Natural killer cell treated with Interleukin-12 subunit alpha and Interleukin-12 subunit beta and Interleukin-15 and Interleukin-18, amount 100 ng/mL, for 72 hours (primary cell): ENCODE measurements at regions not wholly inside any gene's neighbourhood (a gene's known extent, or its start where the extent isn't known, plus 50 kb on each side); places are given as distances from the start of the nearest gene placed in this dataset.

Experiments
- ATAC-seq, 2 donors: fragments of 150-1000 bp; cut with Tn5 transposase in 1 of 2; sonication (Bioruptor Pico), chemical (Tn5 transposase) in 1 of 2; 2 replicates each; pipeline ENCODE4 v1.10.0; 2021
- DNase-seq: peaks from one replicate; pipeline ENCODE4 v3.0.0; 2022; ENCODE audit warnings: low spot score
- H3K27ac Mint-ChIP-seq, 2 donors: 1 replicate in 1 of 2; 2 replicates in 1 of 2; pipeline ENCODE4 v1.8.0; 2022; ENCODE audit warnings: mixed read lengths in 2 of 2, mild to moderate bottlenecking in 1 of 2, moderate library complexity in 1 of 2
- H3K27me3 Mint-ChIP-seq, 2 donors: 1 replicate in 1 of 2; 2 replicates in 1 of 2; pipeline ENCODE4 v1.8.0; 2022; ENCODE audit warnings: mixed read lengths in 2 of 2
- H3K36me3 Mint-ChIP-seq: one replicate; pipeline ENCODE4 v1.8.0; 2022; ENCODE audit warnings: mixed read lengths
- H3K4me1 Mint-ChIP-seq, 2 donors: 1 replicate in 1 of 2; 2 replicates in 1 of 2; pipeline ENCODE4 v1.8.0; 2022; ENCODE audit warnings: low read depth in 2 of 2, mixed read lengths in 2 of 2, mild to moderate bottlenecking in 1 of 2
- H3K4me3 Mint-ChIP-seq: one replicate; pipeline ENCODE4 v1.8.0; 2022; ENCODE audit warnings: mixed read lengths
- H3K9me3 Mint-ChIP-seq: 2 replicates; pipeline ENCODE4 v1.8.0; 2022; ENCODE audit warnings: mixed read lengths

- H3K36me3 Mint-ChIP-seq, result no peaks in the 10 kb centered on the region
- no peaks in the 10 kb centered on the region for H3K9me3 Mint-ChIP-seq
- H3K27ac Mint-ChIP-seq, result no peak overlapping the region
- H3K4me1 Mint-ChIP-seq, result no peaks in the 10 kb centered on the region
- DNase-seq (no peak), ATAC-seq (no peak)
- H3K4me3 Mint-ChIP-seq, result no peak overlapping the region
- H3K27me3 Mint-ChIP-seq, result no peaks in the 10 kb centered on the region
Observed at GRCh38 chr10:36451391-36451970, 673.9 kb upstream of the ANKRD30A start.

- Mint-ChIP-seq H3K9me3 (no peaks in the 10 kb centered on the region), H3K4me1 (no peaks in the 10 kb centered on the region), H3K4me3 (no peak overlapping the region), H3K27me3 (no peaks in the 10 kb centered on the region), H3K36me3 (no peaks in the 10 kb centered on the region), H3K27ac (no peak overlapping the region)
- ATAC-seq, result no peak
- DNase-seq, result no peak
Observed at GRCh38 chr10:36450380-36450779, 675.0 kb upstream of the ANKRD30A start.

- no peak for ATAC-seq
- no peaks in the 10 kb centered on the region for H3K4me1 Mint-ChIP-seq
- H3K9me3 Mint-ChIP-seq, result no peaks in the 10 kb centered on the region
- no peak for DNase-seq
- no peak overlapping the region for H3K4me3 Mint-ChIP-seq
- no peaks in the 10 kb centered on the region for H3K27me3 Mint-ChIP-seq
- H3K36me3 Mint-ChIP-seq, result no peaks in the 10 kb centered on the region
- no peak overlapping the region for H3K27ac Mint-ChIP-seq
Observed at GRCh38 chr10:36448760-36449691, 676.4 kb upstream of the ANKRD30A start.

GRCh38 chr10:36446881-36447280 lies 678.5 kb upstream of the ANKRD30A start:
- Mint-ChIP-seq H3K36me3 (no peaks in the 10 kb centered on the region), H3K27ac (no peak overlapping the region), H3K9me3 (no peaks in the 10 kb centered on the region), H3K4me1 (no peaks in the 10 kb centered on the region), H3K4me3 (no peak overlapping the region), H3K27me3 (no peaks in the 10 kb centered on the region)
- ATAC-seq (no peak), DNase-seq (no peak)

- H3K4me3 Mint-ChIP-seq, result no peak overlapping the region
- DNase-seq (no peak), ATAC-seq (no peak)
- peaks cover 9% of the 10 kb centered on the region for H3K9me3 Mint-ChIP-seq
- no peak overlapping the region for H3K27ac Mint-ChIP-seq
- no peaks in the 10 kb centered on the region for H3K4me1 Mint-ChIP-seq
- H3K36me3 Mint-ChIP-seq, result no peaks in the 10 kb centered on the region
- no peaks in the 10 kb centered on the region for H3K27me3 Mint-ChIP-seq
Observed at GRCh38 chr10:36443233-36443632, 682.2 kb upstream of the ANKRD30A start.

GRCh38 chr10:36441557-36441956 lies 683.8 kb upstream of the ANKRD30A start:
- ATAC-seq (no peak), DNase-seq (no peak)
- Mint-ChIP-seq H3K27ac (no peak overlapping the region), H3K36me3 (no peaks in the 10 kb centered on the region), H3K27me3 (no peaks in the 10 kb centered on the region), H3K4me3 (no peak overlapping the region), H3K4me1 (no peaks in the 10 kb centered on the region), H3K9me3 (peaks cover 9% of the 10 kb centered on the region)

- DNase-seq, result no peak
- no peak overlapping the region for H3K4me3 Mint-ChIP-seq
- H3K27me3 Mint-ChIP-seq, result no peaks in the 10 kb centered on the region
- H3K27ac Mint-ChIP-seq, result no peak overlapping the region
- no peaks in the 10 kb centered on the region for H3K36me3 Mint-ChIP-seq
- no peak for ATAC-seq
- no peaks in the 10 kb centered on the region for H3K4me1 Mint-ChIP-seq
- H3K9me3 Mint-ChIP-seq, result peaks cover 9% of the 10 kb centered on the region
Observed at GRCh38 chr10:36440539-36440938, 684.9 kb upstream of the ANKRD30A start.

DNA sequence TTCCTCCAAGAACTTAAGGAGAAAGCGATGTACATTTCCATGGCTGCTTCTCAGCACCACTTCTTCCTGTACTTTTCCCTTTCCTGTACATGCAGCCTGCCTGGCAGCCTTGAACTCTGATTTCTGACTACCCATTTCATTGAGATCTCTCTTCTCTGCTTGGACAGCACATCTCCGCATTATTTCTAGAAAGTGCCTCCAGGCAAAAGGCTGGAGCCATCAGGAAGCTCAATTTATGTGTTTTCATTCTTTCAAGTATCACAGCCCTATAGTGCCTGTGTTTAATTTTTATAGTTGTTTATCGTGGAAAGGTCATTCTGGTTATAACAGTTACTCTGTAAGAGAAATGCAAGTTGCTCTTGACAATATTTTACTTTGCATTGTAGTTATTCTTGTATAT lies 688.0 kb upstream of the ANKRD30A start:
- H3K27ac Mint-ChIP-seq, result no peak overlapping the region
- no peaks in the 10 kb centered on the region for H3K4me1 Mint-ChIP-seq
- no peaks in the 10 kb centered on the region for H3K27me3 Mint-ChIP-seq
- no peaks in the 10 kb centered on the region for H3K36me3 Mint-ChIP-seq
- DNase-seq, result no peak
- no peak for ATAC-seq
- H3K9me3 Mint-ChIP-seq, result peaks cover 9% of the 10 kb centered on the region
- H3K4me3 Mint-ChIP-seq, result no peak overlapping the region

DNA sequence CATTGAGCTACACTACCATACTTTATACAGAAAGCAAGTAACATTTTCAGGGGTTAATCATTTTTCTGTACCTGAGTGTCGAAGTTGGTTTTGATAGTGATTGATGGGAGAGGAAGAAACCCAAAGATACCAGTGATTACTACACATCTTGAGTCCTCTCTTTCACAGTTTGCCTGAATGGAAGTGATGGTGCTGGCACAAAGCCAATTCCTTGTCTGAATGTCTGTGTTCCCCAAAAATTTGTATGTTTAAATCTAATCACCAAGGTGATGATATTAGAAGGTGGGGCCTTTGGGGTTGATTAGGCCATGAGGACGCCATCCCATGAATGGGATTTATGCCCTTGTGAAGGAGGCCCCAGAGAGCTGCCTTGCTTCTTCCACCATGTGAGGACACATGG lies 696.9 kb upstream of the ANKRD30A start:
- Mint-ChIP-seq H3K4me3 (no peak overlapping the region), H3K9me3 (peaks cover 12% of the 10 kb centered on the region), H3K27me3 (no peaks in the 10 kb centered on the region), H3K36me3 (no peaks in the 10 kb centered on the region), H3K27ac (no peak overlapping the region), H3K4me1 (no peaks in the 10 kb centered on the region)
- no peak for DNase-seq
- no peak for ATAC-seq

- ATAC-seq, result no peak
- no peaks in the 10 kb centered on the region for H3K27me3 Mint-ChIP-seq
Observed at GRCh38 chr10:36425131-36425797, 700.1 kb upstream of the ANKRD30A start.

DNA sequence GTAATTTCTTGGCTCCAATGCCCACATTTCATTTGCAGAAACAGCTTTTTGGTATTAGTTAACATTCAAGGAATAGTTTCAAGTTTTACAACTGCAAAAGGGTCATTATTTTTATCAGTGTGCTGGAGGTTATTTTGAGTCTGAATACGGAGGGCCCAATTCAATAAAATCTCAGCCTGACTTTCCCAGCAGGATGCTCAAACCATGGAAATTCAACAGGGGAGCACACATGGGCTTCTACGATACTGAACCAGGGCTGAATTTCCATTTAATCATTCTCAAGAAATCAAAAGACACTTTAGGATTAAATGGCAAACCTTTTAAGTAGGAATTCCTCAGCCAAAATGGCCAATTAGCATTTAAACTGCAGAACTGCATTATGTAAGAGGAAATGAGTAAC lies 700.9 kb upstream of the ANKRD30A start:
- ATAC-seq (no peak), DNase-seq (no peak)
- peaks cover 7% of the 10 kb centered on the region for H3K9me3 Mint-ChIP-seq
- H3K4me3 Mint-ChIP-seq, result no peak overlapping the region
- H3K36me3 Mint-ChIP-seq, result no peaks in the 10 kb centered on the region
- no peak overlapping the region for H3K27ac Mint-ChIP-seq
- H3K4me1 Mint-ChIP-seq, result no peaks in the 10 kb centered on the region
- no peaks in the 10 kb centered on the region for H3K27me3 Mint-ChIP-seq

More at GRCh38 chr10:36425131-36425797, 700.1 kb upstream of the ANKRD30A start:
- Mint-ChIP-seq H3K9me3 (peaks cover 12% of the 10 kb centered on the region), H3K4me1 (no peaks in the 10 kb centered on the region), H3K36me3 (no peaks in the 10 kb centered on the region), H3K27ac (no peak overlapping the region), H3K4me3 (no peak overlapping the region)
- no peak for DNase-seq

DNA sequence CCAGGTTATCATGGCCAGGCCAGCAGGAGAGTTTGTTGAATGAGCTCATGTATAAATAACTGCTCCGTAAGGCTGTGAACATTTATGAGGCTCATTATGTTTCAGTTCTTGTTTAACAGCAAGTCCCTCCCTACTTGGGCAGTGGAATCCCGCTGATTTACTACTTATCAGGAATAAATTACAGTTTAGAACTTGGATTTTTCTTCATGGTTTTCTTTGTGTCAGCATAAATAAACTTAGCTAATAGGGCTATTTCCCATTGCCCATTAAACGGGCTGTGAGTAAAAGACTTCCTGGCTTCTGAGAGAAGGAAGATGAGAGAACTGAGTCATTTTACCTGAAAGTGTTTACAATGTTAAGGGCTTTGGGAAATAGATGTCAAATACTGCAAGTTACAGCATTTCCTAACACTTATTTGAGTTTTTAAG lies 701.6 kb upstream of the ANKRD30A start:
- ATAC-seq (no peak), DNase-seq (no peak)
- peaks cover 4% of the 10 kb centered on the region for H3K9me3 Mint-ChIP-seq
- no peaks in the 10 kb centered on the region for H3K27me3 Mint-ChIP-seq
- H3K27ac Mint-ChIP-seq, result no peak overlapping the region
- no peaks in the 10 kb centered on the region for H3K4me1 Mint-ChIP-seq
- H3K36me3 Mint-ChIP-seq, result no peaks in the 10 kb centered on the region
- no peak overlapping the region for H3K4me3 Mint-ChIP-seq

DNA sequence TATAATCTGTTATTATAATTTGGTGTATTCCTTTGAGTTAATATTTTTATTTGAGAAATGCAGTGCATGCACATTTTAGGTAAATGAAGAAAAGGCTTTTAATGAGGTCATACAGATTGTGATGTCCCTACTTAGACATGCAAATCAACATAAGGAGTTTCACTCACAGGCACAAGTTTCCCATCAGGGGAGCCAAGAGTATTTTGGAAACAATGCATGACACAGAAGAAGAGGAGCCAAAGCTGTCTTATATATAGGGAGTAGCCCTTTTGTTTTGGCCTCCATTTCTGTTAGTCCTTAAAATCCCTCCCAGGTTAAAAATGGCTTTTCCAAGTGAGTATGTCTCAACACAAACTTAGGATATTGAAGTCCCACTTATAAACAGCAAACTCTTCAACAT lies 703.4 kb upstream of the ANKRD30A start:
- Mint-ChIP-seq H3K4me3 (no peak overlapping the region), H3K4me1 (no peaks in the 10 kb centered on the region)

DNA sequence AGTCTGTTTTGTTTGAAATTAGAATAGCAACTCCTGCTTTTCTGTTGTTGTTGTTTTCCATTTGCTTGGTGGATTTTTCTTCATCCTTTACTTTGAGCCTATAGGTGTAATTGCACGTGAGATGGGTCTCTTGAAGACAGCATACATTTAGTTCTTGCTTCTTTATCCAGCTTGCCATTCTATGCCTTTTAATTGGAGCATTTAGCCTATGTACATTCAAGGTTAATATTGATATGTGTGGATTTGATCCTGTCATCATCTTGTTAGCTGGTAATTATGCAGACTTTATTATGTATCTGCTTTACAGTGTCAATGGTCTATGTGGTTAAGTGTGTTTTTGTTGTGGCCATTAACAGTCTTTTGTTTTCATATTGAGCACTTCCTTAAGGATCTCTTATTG lies 708.9 kb upstream of the ANKRD30A start:
- no peaks in the 10 kb centered on the region for H3K4me1 Mint-ChIP-seq
- H3K27ac Mint-ChIP-seq, result no peak overlapping the region

More for the DNA sequence above, 703.4 kb upstream of the ANKRD30A start:
- Mint-ChIP-seq H3K9me3 (peaks cover 4% of the 10 kb centered on the region), H3K27me3 (no peaks in the 10 kb centered on the region), H3K36me3 (no peaks in the 10 kb centered on the region), H3K27ac (no peak overlapping the region)
- ATAC-seq (no peak), DNase-seq (no peak)

More for the DNA sequence above, 708.9 kb upstream of the ANKRD30A start:
- no peaks in the 10 kb centered on the region for H3K27me3 Mint-ChIP-seq
- no peak overlapping the region for H3K4me3 Mint-ChIP-seq
- DNase-seq (no peak), ATAC-seq (no peak)
- H3K36me3 Mint-ChIP-seq, result peaks cover 15% of the 10 kb centered on the region
- peaks cover 18% of the 10 kb centered on the region for H3K9me3 Mint-ChIP-seq
